Hepatocyte (in vitro differentiated cells): ENCODE measurements at regions not wholly inside any gene's neighbourhood (a gene's known extent, or its start where the extent isn't known, plus 50 kb on each side); places are given as distances from the start of the nearest gene placed in this dataset.

Experiments
- DNase-seq: peaks from one replicate; pipeline ENCODE4 v3.0.0-alpha.2; 2016; ENCODE audit warnings: low spot score
- H2AFZ ChIP-seq: fragments of 200-600 bp; sonication (generic); 2 replicates; pipeline ENCODE4 v1.6.0; 2016; ENCODE audit warnings: antibody characterized with exemption, mild to moderate bottlenecking
- H3K27ac ChIP-seq: fragments of 200-600 bp; sonication (generic); 2 replicates; pipeline ENCODE4 v1.5.1; 2016; ENCODE audit warnings: mild to moderate bottlenecking
- H3K27me3 ChIP-seq: fragments of 200-600 bp; sonication (generic); 2 replicates; pipeline ENCODE4 v1.6.1; 2016
- H3K36me3 ChIP-seq: fragments of 200-600 bp; sonication (generic); replicated peaks from 2 replicates; pipeline ENCODE4 v1.5.1; 2016; ENCODE audit warnings: low read depth; ENCODE audit not compliant: insufficient read depth
- H3K4me1 ChIP-seq: fragments of 200-600 bp; sonication (generic); 2 replicates; pipeline ENCODE4 v1.5.1; 2016; ENCODE audit warnings: mild to moderate bottlenecking, moderate library complexity; ENCODE audit not compliant: insufficient read depth
- H3K4me2 ChIP-seq: fragments of 200-600 bp; sonication (generic); 2 replicates; pipeline ENCODE4 v1.6.0; 2016
- H3K4me3 ChIP-seq: fragments of 200-600 bp; sonication (generic); 2 replicates; pipeline ENCODE4 v1.5.1; 2016; ENCODE audit warnings: mild to moderate bottlenecking
- H3K79me2 ChIP-seq: fragments of 200-600 bp; sonication (generic); 2 replicates; pipeline ENCODE4 v1.6.0; 2017; ENCODE audit warnings: mild to moderate bottlenecking
- H3K9me2 ChIP-seq: fragments of 200-600 bp; sonication (generic); replicated peaks from 2 replicates; pipeline ENCODE4 v1.6.0; 2017; ENCODE audit warnings: mild to moderate bottlenecking; ENCODE audit not compliant: insufficient read depth
- H3K9me3 ChIP-seq: fragments of 200-600 bp; sonication (generic); 2 replicates; pipeline ENCODE4 v1.5.1; 2016; ENCODE audit warnings: low read depth, mild to moderate bottlenecking
- H4K20me1 ChIP-seq: fragments of 200-600 bp; sonication (generic); 2 replicates; pipeline ENCODE4 v1.6.0; 2016; ENCODE audit warnings: mild to moderate bottlenecking; ENCODE audit not compliant: insufficient read depth, poor library complexity, severe bottlenecking
- EZH2 ChIP-seq: fragments of 200-600 bp; sonication (generic); IDR thresholded peaks from 2 replicates; pipeline ENCODE4 v1.6.1; 2016; ENCODE audit warnings: antibody characterized with exemption, mild to moderate bottlenecking, borderline replicate concordance
- EZH2phosphoT487 ChIP-seq: fragments of 200-600 bp; sonication (generic); IDR thresholded peaks from one replicate; pipeline ENCODE4 v1.6.1; 2018; ENCODE audit warnings: antibody characterized with exemption, mild to moderate bottlenecking, low read depth, moderate library complexity; ENCODE audit not compliant: unreplicated experiment, severe bottlenecking
- WGBS: methylation state at CpG from one replicate; pipeline ENCODE4 v1.1.6; 2016; ENCODE audit warnings: low lambda C conversion rate; ENCODE audit errors: missing lambda C conversion rate; 5-methylcytosine and 5-hydroxymethylcytosine counted together
- TF ChIP-seq, protein P1 (sequence below): fragments of 200-600 bp; sonication (generic); IDR thresholded peaks from 2 replicates; pipeline ENCODE4 v1.5.1; 2016; ENCODE audit warnings: antibody characterized with exemption, mild to moderate bottlenecking; ENCODE audit not compliant: poor library complexity

- TF ChIP-seq, protein P1, sequence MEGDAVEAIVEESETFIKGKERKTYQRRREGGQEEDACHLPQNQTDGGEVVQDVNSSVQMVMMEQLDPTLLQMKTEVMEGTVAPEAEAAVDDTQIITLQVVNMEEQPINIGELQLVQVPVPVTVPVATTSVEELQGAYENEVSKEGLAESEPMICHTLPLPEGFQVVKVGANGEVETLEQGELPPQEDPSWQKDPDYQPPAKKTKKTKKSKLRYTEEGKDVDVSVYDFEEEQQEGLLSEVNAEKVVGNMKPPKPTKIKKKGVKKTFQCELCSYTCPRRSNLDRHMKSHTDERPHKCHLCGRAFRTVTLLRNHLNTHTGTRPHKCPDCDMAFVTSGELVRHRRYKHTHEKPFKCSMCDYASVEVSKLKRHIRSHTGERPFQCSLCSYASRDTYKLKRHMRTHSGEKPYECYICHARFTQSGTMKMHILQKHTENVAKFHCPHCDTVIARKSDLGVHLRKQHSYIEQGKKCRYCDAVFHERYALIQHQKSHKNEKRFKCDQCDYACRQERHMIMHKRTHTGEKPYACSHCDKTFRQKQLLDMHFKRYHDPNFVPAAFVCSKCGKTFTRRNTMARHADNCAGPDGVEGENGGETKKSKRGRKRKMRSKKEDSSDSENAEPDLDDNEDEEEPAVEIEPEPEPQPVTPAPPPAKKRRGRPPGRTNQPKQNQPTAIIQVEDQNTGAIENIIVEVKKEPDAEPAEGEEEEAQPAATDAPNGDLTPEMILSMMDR, result no peak
- TF ChIP-seq EZH2, result no peak
- TF ChIP-seq EZH2phosphoT487, result no peak
- Histone ChIP-seq H3K4me2 (no peak overlapping the region), H3K4me1 (no peaks in the 10 kb centered on the region), H3K27ac (no peak overlapping the region), H3K4me3 (no peak overlapping the region), H3K36me3 (no peaks in the 10 kb centered on the region), H2AFZ (no peak overlapping the region), H3K79me2 (no peaks in the 10 kb centered on the region), H3K9me3 (no peaks in the 10 kb centered on the region), H4K20me1 (no peaks in the 10 kb centered on the region), H3K27me3 (no peaks in the 10 kb centered on the region), H3K9me2 (no peaks in the 10 kb centered on the region)
- no peak for DNase-seq
- WGBS, result 75% methylated on average over 1 of the region's 1 CpG
Observed at GRCh38 chr4:14318671-14319070, 683.6 kb upstream of the CPEB2 start.

DNA sequence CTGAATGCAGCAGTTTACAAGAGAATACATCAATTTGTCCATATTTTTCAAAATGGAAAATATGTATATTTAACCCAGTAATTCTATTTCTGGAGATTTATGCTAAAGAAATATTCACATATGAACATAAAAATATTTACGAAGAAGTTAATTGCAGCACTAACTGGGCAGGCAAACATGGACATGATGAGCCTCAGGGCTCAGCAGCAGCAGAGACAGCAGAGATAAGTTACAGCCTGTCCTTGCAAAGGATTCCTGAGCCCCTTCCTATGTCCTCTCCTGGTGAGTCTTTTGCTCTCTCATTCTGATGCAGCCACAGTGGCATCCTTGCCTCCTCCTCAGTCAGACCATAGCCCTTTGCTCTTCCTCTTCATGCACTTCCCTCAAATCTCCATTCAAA is 680.6 kb upstream of the CPEB2 start:
- no peaks in the 10 kb centered on the region for H3K9me2 ChIP-seq
- 87% methylated on average over 1 of the region's 1 CpG for WGBS
- no peaks in the 10 kb centered on the region for H3K79me2 ChIP-seq
- no peak for DNase-seq
- TF ChIP-seq, protein P1, result no peak
- no peak for TF ChIP-seq EZH2phosphoT487
- no peak for TF ChIP-seq EZH2
- H3K4me3 ChIP-seq, result no peak overlapping the region
- no peaks in the 10 kb centered on the region for H3K9me3 ChIP-seq
- H3K27me3 ChIP-seq, result no peaks in the 10 kb centered on the region
- no peaks in the 10 kb centered on the region for H3K36me3 ChIP-seq
- no peak overlapping the region for H2AFZ ChIP-seq
- H3K27ac ChIP-seq, result no peak overlapping the region
- no peaks in the 10 kb centered on the region for H3K4me1 ChIP-seq
- no peak overlapping the region for H3K4me2 ChIP-seq
- H4K20me1 ChIP-seq, result no peaks in the 10 kb centered on the region

DNA sequence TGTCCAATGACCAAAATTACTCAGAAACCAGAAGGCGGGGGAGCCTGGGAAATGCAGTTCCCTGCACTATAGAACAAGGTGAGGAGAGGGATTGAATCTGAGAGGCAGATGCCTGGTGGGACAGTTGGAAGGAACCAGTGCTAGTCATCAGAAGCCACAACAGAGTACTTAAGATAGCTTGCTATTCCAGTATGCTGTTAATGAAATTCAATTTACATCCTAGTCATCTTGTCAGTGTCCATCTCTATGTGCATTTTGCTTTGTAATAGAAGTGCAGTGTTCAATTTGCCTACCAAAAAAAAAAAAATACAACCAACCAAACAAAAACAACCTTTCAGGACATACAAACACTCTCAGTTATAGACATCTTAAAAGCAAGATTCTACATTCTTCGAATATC is 679.1 kb upstream of the CPEB2 start:
- H3K27ac ChIP-seq, result no peak overlapping the region
- H3K4me1 ChIP-seq, result no peaks in the 10 kb centered on the region
- no peaks in the 10 kb centered on the region for H3K9me3 ChIP-seq
- H4K20me1 ChIP-seq, result no peaks in the 10 kb centered on the region
- no peak overlapping the region for H2AFZ ChIP-seq
- H3K4me2 ChIP-seq, result no peak overlapping the region
- no peaks in the 10 kb centered on the region for H3K27me3 ChIP-seq
- H3K4me3 ChIP-seq, result no peak overlapping the region
- no peak for DNase-seq
- 93% methylated on average over 2 of the region's 2 CpGs for WGBS
- H3K9me2 ChIP-seq, result no peaks in the 10 kb centered on the region
- TF ChIP-seq, protein P1, result no peak
- no peak for TF ChIP-seq EZH2phosphoT487
- no peak for TF ChIP-seq EZH2
- H3K36me3 ChIP-seq, result no peaks in the 10 kb centered on the region
- H3K79me2 ChIP-seq, result no peaks in the 10 kb centered on the region

DNA sequence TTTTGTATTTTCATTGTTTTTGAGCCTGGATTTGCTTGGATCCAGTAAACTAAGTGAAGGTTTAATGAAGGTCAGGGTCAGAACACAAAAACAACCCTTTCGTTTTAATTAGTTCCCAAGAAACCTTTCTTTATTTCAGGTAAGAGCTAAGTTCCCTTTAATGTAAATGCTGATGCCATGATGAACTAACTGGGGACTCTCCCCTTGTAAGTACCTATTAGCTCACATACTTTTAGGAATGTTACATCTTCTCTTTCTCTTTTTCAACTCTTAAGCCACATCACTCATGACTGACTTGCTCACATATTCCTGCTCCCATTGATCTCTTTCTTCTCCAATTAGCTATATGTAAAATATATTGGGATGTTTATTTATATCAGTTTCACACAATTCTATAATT is 673.1 kb upstream of the CPEB2 start:
- Histone ChIP-seq H2AFZ (no peak overlapping the region), H4K20me1 (no peaks in the 10 kb centered on the region), H3K4me2 (no peak overlapping the region), H3K4me3 (no peak overlapping the region), H3K9me2 (no peaks in the 10 kb centered on the region), H3K36me3 (no peaks in the 10 kb centered on the region), H3K27ac (no peak overlapping the region), H3K27me3 (no peaks in the 10 kb centered on the region), H3K9me3 (no peaks in the 10 kb centered on the region), H3K4me1 (no peaks in the 10 kb centered on the region), H3K79me2 (no peaks in the 10 kb centered on the region)
- WGBS, result 67% methylated on average over 1 of the region's 1 CpG
- TF ChIP-seq EZH2phosphoT487 (no peak), EZH2 (no peak)
- TF ChIP-seq, protein P1, result no peak
- DNase-seq, result no peak
